SU-DHL-6 (cell line): ENCODE measurements at regions not wholly inside any gene's neighbourhood (a gene's known extent, or its start where the extent isn't known, plus 50 kb on each side); places are given as distances from the start of the nearest gene placed in this dataset.

Experiments used
- CTCF ChIP-seq: fragments of 200-600 bp; sonication (generic); IDR thresholded peaks from one replicate; pipeline ENCODE4 v1.5.1; 2017; ENCODE audit warnings: antibody characterized with exemption, mild to moderate bottlenecking, low read length, moderate library complexity; ENCODE audit not compliant: insufficient read depth, poor library complexity, severe bottlenecking
- EZH2phosphoT487 ChIP-seq: fragments of 200-600 bp; sonication (generic), shearing (Covaris generic); conservative IDR thresholded peaks from 2 replicates; pipeline ENCODE4 v1.6.1; 2018; ENCODE audit warnings: mild to moderate bottlenecking, antibody characterized with exemption, low read length, moderate library complexity, mixed read lengths

DNA sequence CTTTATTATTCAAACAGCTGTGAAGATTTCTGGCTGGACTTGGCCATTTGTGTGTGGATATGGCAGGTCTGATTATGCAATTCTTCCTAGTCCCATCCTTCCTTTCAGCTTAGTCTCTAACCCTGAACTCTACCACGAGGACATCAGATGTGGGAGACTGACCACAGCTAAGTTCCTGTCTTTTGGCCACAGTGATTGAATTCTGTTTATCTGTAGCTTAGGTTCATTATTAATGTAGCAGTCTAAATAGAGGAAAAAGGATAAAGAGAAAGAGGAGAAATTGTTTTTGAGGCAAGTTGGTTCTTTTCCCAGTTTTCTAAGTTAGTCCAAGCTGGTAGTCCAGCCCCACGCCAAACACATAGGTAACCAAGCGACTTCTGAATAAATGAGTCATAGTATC lies 598.9 kb downstream of the RFPL4B start:
- no peak for TF ChIP-seq CTCF
- TF ChIP-seq EZH2phosphoT487, result no peak
